GM20431 (cell line): ENCODE measurements at regions not wholly inside any gene's neighbourhood (a gene's known extent, or its start where the extent isn't known, plus 50 kb on each side); places are given as distances from the start of the nearest gene placed in this dataset.

Experiments
- in situ Hi-C: fragments of 300-500 bp; cut with MseI, MboI; formaldehyde crosslinking; loops from one replicate; pipeline ENCODE4 v1.15.0; 2020; ENCODE audit warnings: low sequenced_read_pairs; ENCODE audit not compliant: unreplicated experiment

DNA sequence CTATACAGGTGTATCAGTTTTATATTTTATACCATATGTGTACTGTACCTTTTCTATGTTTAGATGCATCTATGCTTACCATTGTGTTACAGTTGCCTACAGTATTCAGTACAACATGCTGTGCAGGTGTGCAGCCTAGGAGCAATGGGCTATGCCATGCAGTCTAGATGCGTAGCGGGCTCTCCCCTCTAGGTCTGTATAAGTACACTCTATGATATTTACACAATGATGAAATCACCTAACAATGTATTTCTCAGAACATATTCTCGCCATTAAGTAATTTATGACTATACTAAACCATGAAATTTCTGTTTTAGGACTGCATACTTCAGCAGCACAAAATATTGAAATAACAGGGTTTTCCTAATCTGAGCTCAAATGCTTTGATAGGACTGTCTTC, 179.6 kb downstream of the RFC3 start:
- in situ Hi-C loops = no loop called here

DNA sequence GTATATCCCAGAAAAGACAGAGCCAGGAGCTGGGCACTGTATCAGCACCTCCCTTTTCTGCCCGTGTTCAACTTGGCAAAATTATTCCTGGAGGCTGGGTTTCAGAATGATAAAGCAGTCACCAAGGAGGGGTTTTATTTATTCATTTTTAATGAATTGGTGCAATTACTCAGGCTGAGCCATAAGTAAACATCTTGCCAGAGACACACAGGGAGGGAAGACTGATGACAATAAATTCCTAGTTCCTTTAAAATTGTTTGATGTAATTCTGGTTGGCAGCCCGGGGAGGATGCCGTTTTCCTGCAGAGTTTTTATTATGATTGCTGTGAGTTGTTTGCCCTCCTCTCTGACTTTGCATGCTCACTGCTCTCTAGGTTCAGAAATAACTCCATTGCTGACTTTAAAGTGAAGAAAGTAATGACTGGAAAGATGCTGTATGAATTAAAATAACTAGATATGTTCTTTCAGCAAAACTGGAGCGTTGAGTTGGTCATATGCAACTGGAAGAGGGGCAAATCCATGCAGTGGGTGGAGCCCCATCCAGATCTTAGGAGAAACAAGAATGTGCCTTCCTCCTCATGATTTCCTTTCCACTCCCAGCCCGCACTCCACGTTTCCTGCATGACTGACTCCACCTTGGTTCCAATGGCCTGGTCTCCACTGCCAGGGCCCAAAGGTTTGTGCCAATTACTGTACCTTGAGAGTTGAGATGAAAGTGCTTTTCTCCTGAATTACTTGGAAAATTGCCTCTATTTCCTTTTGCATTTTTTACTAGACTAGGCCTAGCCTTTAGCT, 182.1 kb downstream of the RFC3 start:
- in situ Hi-C loops = no loop called here

DNA sequence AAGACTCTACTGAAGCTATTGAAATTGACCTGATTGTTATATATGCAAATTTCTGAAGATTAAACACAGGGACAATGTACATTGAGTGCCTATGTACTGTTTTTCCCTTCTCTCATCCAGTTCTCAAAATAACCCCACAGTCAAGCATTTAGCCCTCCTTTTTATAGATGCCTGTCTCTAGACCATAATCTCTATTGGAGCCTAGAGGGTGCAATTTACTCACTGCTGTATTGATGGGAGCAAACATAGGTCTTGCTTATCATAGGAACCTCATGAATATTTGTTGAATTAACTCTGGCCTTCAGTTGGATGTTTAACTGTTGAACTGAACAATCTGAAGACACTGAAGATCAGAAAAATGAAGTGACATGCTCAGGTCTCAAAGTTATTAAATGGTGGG, 183.0 kb downstream of the RFC3 start:
- in situ Hi-C loops = no loop called here

DNA sequence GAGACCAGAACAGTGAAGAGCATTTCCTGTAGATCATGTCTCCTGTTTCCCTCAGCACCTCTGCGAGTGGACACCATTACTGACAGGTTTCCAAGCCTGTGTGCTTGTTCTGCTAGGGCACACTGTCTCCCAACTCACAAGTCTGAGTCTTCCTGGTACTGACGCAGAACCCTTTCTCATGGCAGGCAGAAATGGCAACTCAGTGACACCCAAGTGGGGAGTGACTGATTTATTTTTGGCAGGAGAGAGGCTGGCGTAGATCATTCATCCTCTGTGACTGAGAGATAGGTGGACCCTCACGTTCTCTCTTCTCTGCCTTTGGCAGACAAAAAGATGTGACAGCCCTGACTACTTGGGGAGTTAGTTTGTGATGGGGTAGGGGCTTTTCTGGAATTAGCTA, 183.4 kb downstream of the RFC3 start:
- in situ Hi-C loops = no loop called here

DNA sequence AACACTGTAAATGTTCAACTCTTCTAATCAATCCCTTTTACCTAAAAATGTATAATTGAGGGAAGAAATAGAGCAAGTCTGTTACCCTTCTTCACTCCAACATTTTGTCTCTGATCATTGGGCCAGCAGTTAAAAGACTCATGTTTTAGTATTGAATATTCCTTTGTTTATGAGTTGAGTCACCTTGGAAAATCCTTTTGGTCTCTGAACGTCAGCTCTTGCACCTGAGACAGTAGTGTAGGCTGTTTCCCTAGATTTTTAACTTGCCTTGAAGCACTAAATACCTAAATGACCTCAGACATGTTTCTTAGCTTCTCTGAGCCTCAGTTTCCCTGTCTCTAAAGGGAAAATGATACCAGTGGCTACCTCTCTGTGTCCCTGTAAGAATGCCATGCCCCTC, 184.2 kb downstream of the RFC3 start:
- in situ Hi-C loops = no loop called here

DNA sequence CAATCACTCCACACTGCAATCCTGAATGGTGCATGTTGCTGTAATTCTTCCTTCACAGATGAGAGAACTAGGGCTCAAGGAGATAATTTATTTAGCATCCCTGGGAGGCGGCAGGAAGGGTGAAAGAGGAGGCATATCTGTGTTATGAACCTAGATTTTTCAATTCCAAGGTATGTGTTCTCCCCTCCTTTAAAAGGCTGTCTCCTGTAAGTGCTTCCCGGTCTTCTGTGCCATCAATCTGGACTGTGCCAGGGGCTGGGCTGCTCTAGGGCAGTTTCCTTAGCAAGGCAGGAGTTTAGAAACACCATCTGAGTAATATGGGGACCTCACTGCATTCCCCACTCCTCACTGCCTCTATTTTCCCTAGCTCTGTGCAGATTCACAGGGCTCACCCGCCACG, 185.0 kb downstream of the RFC3 start:
- in situ Hi-C loops = no loop called here

DNA sequence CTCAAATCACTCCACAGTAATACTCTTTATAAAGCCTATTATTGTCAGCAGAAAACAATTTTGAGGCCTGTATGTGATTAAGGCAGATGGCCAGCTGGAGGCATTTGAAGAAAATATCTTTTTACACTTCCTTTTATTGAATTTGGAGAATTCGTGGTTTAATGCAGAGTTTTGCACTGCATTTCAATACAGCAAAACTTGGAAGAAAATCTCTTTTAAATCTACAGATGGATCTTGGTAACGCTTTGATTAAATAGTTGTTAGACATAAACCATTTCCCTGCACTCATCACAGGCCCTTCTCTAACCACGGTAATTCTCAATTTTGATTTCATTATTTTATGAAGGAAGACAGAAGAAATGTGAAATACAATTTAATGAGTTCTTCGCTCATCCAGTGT, 185.7 kb downstream of the RFC3 start:
- in situ Hi-C loops = no loop called here

DNA sequence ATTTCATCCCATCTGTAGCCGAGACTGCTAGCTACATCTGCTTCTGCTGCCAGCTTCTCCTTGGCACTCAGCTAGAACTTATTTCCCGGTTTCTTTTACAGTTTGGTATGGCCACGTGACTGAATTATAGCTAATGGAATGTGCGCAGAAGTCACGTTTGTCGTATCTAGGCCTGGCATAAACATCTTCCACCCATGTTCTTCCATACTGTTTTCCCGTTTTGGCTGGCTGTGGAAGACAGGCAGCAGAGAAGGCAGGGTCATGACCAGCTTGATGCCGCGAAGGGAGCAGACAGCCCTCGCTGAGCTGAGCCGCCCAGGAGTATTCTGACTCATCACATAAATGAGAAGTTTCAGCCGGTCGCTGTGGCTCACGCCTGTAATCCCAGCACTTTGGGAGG, 186.7 kb downstream of the RFC3 start:
- in situ Hi-C loops = no loop called here

DNA sequence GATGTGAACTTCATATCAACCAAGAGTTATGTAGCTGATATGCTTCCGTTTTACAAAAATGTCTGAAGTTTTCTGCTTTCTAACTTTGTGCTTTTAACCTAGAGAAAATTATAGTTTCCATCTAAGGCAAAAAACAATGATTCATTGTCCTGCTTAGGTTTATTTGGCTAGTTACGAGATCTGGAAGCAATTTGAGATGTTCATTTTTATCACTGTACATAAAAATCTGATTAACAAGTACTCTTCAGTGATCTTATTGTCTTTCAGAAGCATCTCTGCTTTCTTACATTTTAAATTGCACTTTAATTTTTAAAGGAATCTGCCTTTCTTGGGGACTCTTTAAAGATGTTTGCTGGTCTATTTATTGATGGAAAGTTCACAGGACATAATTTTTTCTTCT, 188.1 kb downstream of the RFC3 start:
- in situ Hi-C loops = no loop called here

DNA sequence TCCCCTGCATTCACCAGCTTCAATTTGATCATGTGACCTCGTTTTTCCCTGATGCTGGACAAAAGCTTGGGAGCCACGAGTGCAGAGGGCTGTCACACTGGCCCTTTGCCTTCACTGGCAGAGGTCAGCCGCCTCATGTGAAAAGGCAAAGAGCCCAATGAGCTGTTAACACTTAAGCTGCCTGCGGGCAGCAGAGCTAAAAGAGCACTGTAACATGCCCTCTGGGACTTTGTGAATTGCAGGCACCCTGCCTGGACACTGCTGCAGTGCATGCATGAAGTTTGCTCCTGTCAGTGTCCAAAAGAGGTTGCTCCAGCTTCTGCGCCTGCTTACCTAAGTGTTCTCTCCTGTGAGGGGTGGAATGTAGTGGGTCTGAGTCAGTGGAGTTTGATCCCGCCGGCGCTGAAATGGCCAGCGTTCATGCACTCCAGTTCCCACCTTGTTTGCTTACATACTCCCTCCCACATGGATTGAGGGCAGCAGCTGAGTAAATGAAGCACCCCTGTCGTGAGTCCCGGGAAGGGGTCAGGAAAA, 193.7 kb downstream of the RFC3 start:
- in situ Hi-C loops = no loop called here

DNA sequence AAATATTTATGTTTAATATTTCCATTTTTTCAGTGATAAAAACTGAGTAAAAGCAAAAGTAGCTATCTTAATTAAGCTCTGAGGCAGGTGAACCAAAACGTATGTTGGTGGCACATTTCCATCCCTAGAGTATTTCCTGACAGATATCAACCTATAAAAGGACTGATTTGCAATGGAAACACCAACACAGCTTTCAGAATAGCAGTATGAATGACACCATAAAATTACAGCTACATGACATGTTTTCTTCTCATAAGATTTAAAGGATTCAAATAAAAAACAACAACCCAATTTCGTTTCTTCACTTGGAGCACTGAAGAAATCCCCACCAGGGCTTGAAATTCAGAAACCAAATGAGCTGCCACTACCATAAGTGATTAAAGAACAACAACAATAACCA, 194.4 kb downstream of the RFC3 start:
- in situ Hi-C loops = no loop called here

DNA sequence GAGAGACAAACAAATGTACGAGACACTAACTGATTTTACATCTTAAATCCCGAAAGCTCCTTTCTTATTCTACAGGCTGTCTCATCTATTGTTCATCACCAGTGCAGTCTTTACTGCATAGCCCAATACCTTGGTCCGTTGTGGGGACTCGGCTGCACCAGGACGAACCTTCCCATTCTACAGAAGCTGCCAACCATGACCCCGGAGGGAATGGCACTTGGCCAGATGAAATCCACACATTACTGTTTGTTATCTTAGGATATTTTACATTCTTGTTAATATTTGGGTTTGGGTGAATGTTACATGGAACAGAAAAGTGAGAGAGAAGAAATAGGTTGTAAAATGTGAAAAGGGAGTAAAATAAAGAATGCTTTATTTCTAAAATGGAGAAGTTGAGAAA, 195.1 kb downstream of the RFC3 start:
- in situ Hi-C loops = no loop called here

DNA sequence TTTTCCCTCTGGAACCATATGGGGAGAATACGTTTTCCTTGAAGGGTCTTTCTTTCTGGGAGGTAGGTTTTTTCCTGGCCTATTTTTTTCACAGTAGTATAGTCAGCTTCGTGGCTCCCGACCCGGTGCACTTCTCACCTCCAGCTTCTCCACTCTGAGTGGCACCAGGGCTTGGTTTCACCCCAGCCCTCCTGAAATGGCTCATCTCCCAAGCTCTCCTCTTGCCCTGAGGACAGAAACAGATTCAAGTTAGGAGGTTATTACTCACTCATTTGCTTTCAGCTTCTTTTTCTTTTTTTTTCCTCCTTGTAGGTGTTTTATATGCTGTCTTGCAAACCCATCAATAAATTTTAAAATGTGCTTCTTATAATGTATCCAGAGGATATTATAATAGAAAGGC, 199.3 kb downstream of the RFC3 start:
- in situ Hi-C loops = no loop called here

DNA sequence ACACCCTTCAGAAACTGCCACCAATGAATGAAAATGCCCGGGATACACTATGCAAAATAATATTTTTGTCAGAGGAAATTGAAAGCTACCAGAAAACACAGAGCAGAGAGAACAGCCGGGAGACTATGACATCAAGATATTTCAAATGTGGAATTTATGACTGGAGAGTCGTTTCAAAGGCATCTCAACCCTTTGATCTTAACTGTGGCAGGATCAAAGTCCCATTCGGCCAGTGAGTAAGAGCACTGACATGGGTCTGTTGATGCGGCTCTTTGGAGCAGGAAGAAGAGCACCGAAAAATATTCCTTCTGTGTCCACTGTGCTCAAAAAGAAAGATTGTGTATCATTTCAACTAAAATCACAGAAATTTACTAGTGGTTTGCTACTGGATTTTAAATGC, 201.9 kb downstream of the RFC3 start:
- in situ Hi-C loops = no loop called here

DNA sequence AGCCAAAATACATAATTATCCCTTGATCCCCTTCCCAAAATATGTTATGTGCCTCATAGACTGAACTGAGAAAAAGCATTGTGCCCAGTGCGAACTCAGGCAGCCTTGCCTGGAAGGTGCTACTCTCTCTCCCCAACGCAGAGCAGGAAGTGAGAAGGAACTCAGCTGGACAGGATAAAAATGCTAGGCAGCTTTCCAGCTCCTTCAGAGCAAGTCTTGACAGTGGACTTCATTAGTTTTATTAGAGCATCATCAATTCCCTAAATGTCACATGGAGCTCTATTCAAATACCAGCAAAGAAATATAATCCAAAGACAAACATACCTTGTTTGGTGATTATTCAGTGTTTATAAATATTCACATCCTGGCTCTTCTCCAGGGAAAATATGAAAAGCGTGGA, 202.4 kb downstream of the RFC3 start:
- in situ Hi-C loops = no loop called here

DNA sequence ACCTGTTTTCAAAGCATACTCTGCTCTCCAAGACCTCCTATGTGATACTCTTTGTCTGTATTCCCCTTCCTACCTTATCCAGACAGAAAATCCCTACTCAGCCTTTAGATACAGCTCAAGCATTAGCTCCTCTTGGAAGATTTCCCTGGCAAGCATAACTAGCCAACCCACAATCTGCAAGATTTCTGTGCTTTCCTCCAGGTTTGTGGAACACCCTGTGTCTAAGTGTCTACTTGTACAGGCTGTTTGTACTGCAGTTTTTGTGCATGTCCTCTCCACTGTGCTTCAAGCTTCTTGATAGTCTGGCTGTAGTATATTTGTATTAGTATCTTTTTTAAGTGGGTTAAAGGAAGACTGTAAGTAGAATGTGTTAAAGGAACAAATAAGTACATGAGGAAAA, 203.7 kb downstream of the RFC3 start:
- in situ Hi-C loops = no loop called here

DNA sequence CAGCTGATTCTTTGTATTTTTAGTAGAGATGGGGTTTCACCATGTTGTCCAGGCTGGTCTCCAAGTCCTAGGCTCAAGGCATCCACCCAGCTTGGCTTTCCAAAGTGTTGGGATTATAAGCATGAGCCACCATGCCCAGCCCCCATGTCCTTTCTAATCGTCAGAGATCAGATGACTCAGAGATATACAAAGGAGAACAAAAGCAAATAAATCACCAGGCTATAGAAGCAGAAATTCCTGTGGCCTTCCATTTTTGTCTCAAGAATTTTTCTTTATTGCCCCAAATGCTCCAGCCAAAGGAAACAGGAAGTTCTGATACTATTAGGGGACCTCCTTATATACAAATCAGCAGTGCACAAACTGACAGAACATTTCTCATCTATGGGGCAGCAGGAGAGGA, 207.8 kb downstream of the RFC3 start:
- in situ Hi-C loops = no loop called here

DNA sequence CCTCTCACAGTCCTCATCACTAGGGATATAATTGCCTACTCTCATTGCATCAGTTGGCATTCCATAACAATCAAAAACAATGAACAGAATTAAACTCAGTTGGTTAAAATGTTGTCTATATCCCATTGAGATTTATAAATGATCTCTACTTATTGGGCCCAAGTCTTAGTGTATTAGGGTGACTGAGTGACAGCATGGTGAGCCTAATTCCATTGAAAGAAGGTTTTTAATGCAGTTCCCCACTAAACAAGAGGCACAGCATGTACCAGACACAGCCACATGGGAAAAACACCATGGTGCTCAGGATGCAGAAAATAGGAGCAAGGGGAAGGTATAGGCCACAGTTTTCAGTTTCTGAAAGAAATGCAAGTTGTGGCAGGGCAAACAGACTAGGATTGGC, 208.4 kb downstream of the RFC3 start:
- in situ Hi-C loops = no loop called here

DNA sequence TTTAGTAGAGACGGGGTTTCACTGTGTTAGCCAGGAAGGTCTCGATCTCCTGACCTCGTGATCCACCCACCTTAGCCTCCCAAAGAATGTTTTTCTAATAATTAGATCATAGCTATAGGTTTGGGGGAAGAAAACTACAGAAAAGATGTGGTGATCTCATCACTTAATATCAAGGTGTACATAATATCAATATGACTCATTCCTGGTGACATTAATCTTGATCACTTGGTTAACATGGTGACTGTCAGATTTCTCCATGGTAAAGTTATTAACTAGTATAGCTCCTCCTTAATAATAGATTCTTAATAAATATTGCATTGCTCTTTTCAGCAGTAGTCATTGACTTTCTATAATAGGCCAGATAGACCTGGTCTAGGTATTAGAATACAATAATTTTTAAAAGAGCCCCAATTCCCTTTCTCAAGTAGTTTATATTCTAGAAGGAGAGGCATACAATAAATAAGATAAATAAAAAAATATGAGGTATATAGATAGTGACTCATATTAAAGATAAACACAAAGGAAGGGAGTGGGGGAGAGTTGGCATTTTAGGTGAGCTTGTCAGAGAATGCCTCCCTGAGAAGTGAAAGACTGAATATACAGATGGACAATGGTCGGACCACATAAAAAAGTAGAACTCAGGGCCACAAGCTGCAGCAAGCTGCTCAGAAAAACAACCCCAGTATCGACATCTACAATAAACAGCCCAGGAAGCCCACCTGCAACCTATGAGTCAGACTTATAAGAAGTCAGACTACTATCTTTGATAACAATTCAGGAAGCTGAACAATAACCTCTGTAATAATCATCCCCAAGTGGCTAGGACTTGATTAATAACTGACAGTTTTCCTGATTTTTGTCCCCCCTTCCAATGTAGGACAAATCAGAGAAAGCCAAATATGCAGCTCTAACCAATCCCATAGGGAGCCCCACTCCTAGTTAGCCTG, 210.8 kb downstream of the RFC3 start:
- in situ Hi-C loops = no loop called here

DNA sequence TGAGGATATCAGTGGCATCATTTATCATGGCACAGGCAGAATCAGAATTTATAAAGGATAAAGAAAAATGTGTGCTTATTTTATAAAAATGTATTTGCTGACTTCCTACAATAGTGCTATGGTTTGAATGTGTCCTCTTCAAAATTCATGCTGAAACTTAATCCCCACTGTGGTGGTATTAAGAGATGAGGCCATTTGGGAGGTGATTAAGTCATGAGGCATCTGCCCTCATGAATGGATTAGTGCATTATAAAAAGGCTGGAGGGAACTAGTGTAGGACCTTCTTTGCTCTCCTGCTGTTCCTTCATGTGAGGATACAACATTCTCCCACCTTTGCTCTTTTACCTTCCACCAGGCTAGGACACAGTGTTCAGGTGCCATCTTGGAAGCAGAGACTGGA, 212.8 kb downstream of the RFC3 start:
- in situ Hi-C loops = no loop called here

DNA sequence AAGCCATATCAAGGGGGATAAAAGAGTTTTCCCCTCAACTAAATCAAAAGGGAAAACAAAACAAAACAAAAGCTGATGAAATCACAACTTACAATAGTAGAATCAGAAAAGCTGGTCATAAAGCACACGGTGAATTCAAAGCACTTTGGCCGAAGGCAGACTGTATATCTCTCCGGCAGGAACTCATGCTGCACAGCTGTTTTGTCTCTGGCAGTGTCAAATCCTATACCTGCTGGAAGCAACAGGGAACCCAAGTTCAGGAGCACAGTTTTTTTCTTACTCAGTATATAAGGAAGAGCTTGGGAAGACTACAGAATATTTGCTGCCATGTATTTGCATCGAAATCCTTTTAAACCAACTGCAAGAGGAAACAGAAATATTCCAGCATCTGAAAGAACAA, 213.7 kb downstream of the RFC3 start:
- in situ Hi-C loops = no loop called here
